Adrenal gland (tissue), 5 donors: ENCODE measurements at regions not wholly inside any gene's neighbourhood (a gene's known extent, or its start where the extent isn't known, plus 50 kb on each side); places are given as distances from the start of the nearest gene placed in this dataset.

Experiments
- CTCF ChIP-seq, 6 experiments: fragments of 450-650 bp in 4 of 6; fragments of 200-600 bp in 2 of 6; sonication (generic) in 1 of 6; IDR thresholded peaks; 1 replicate in 5 of 6; 2 replicates in 1 of 6; pipeline versions ENCODE4 v1.5.1 to v1.8.0; 2016 to 2021; ENCODE audit warnings: antibody characterized with exemption in 6 of 6, mild to moderate bottlenecking in 2 of 6, moderate library complexity in 1 of 6
- POLR2A ChIP-seq, 2 donors: fragments of 450-650 bp; IDR thresholded peaks; one replicate each; pipeline ENCODE4 v1.6.1; 2017; ENCODE audit warnings: antibody characterized with exemption in 2 of 2, mild to moderate bottlenecking in 2 of 2, moderate library complexity in 1 of 2
- donor health status: DM: no; HTN: no; CAD: no.

DNA sequence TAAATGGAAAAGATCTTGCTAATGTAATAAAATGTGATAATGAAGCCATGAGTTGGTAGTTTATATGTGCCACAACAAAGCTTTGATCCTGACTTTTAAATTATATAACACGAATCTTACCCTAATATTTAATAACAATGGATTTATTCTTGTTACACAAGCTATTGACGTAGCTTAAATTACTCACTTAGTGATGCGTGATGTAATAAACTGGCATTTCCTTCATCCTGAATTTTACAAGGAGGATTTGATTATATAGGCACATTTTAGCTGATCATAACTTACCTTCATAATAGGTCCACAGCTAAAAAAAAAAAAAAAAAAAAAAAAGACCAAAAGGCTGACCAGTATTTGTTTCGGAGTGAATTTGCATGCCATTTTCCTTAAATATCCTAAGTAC is 76.2 kb upstream of the IVNS1ABP start:
- no peak for TF ChIP-seq CTCF (IDR thresholded peaks at IDR 0.05)
- no peak for TF ChIP-seq POLR2A (IDR thresholded peaks at IDR 0.05)
